H1 (cell line): ENCODE measurements at regions not wholly inside any gene's neighbourhood (a gene's known extent, or its start where the extent isn't known, plus 50 kb on each side); places are given as distances from the start of the nearest gene placed in this dataset.

Experiments used
- CBX8 ChIP-seq: fragments of 300-800, 300-1000 bp; sonication (generic); IDR thresholded peaks from 2 replicates; pipeline ENCODE4 v1.7.1; 2016; ENCODE audit warnings: low read depth, low read length, borderline replicate concordance
- CHD2 ChIP-seq: IDR thresholded peaks from 2 replicates; pipeline ENCODE4 v1.6.1; 2012; ENCODE audit warnings: low read length, improper control_type of control experiment
- CTCF ChIP-seq, 3 experiments: IDR thresholded peaks; 1 replicate in 2 of 3; 2 replicates in 1 of 3; pipeline versions ENCODE4 v1.5.1 to v1.6.1; 2011; ENCODE audit warnings: low read length in 3 of 3, mild to moderate bottlenecking in 3 of 3, inconsistent platforms in 2 of 3, low read depth in 1 of 3, moderate library complexity in 1 of 3; ENCODE audit not compliant: insufficient read depth in 1 of 3; ENCODE audit errors: control extremely low read depth in 1 of 3
- EGR1 ChIP-seq: IDR thresholded peaks from 2 replicates; pipeline ENCODE4 v1.6.1; 2011; ENCODE audit warnings: low read depth, low read length, borderline replicate concordance
- MAX ChIP-seq: IDR thresholded peaks from 2 replicates; pipeline ENCODE4 v1.6.1; 2012; ENCODE audit warnings: inconsistent platforms
- PHF8 ChIP-seq: fragments of 200-600 bp; sonication (generic); conservative IDR thresholded peaks from 2 replicates; pipeline ENCODE4 v1.7.1; 2012; ENCODE audit warnings: low read depth, mild to moderate bottlenecking, inconsistent platforms, low read length, moderate library complexity
- POLR2A ChIP-seq, 2 experiments: IDR thresholded peaks; 1 replicate in 1 of 2; 2 replicates in 1 of 2; pipeline ENCODE4 v1.6.1; 2011; ENCODE audit warnings: low read depth in 2 of 2, low read length in 2 of 2, mild to moderate bottlenecking in 2 of 2; ENCODE audit errors: control extremely low read depth in 1 of 2
- POLR2AphosphoS5 ChIP-seq: IDR thresholded peaks from 2 replicates; pipeline ENCODE4 v1.6.1; 2011; ENCODE audit warnings: low read depth, low read length
- SAP30 ChIP-seq: fragments of 300-600 bp; sonication (generic); IDR thresholded peaks from 2 replicates; pipeline ENCODE4 v1.7.1; 2012; ENCODE audit warnings: low read length, moderate library complexity, mild to moderate bottlenecking, inconsistent platforms; ENCODE audit not compliant: insufficient read depth, insufficient replicate concordance
- SP2 ChIP-seq: IDR thresholded peaks from 2 replicates; pipeline ENCODE4 v1.6.1; 2012; ENCODE audit warnings: mild to moderate bottlenecking, low read length, inconsistent platforms
- SUZ12 ChIP-seq: fragments of 200-600 bp; sonication (generic); IDR thresholded peaks from 2 replicates; pipeline ENCODE4 v1.6.1; 2012; ENCODE audit warnings: mild to moderate bottlenecking, inconsistent platforms, low read length, moderate library complexity, mixed read lengths
- TAF1 ChIP-seq: IDR thresholded peaks from 2 replicates; pipeline ENCODE4 v1.6.1; 2011; ENCODE audit warnings: mild to moderate bottlenecking, low read depth, low read length
- USF2 ChIP-seq: IDR thresholded peaks from 2 replicates; pipeline ENCODE4 v1.6.1; 2011; ENCODE audit warnings: low read length, improper control_type of control experiment

- TF ChIP-seq TAF1 (no peak), CTCF (IDR thresholded peaks at IDR 0.05; ENCODE audit: control extremely low read depth in 1 of 3, insufficient read depth in 1 of 3, low read depth in 1 of 3, low read length in 3 of 3) (no peak), MAX (no peak), PHF8 (no peak), POLR2AphosphoS5 (no peak), POLR2A (IDR thresholded peaks at IDR 0.05; ENCODE audit: control extremely low read depth in 1 of 2, low read depth in 2 of 2, low read length in 2 of 2) (no peak), SUZ12 (no peak), SP2 (no peak), USF2 (no peak), EGR1 (no peak), CHD2 (no peak), SAP30 (no peak), CBX8 (no peak)
These were observed 161.6 kb upstream of the GBE1 start for GRCh38 chr3:81923038-81923437.
